Epithelial cell of proximal tubule (primary cell): ENCODE measurements at regions not wholly inside any gene's neighbourhood (a gene's known extent, or its start where the extent isn't known, plus 50 kb on each side); places are given as distances from the start of the nearest gene placed in this dataset.

ENCODE experiments used
- DNase-seq: peaks from one replicate; pipeline ENCODE4 v3.0.0-alpha.2; 2011; ENCODE audit warnings: low read depth
- H3K4me3 ChIP-seq: 2 replicates; pipeline ENCODE4 v1.5.1; 2011; ENCODE audit warnings: low read depth, mild to moderate bottlenecking, low read length
- TF ChIP-seq, protein P1 (sequence below): conservative IDR thresholded peaks from 2 replicates; pipeline ENCODE4 v1.5.1; 2012; ENCODE audit warnings: low read depth, mild to moderate bottlenecking, low read length

GRCh38 chr10:3429676-3430075, 257.1 kb upstream of the PITRM1 start:
- TF ChIP-seq, protein P1, sequence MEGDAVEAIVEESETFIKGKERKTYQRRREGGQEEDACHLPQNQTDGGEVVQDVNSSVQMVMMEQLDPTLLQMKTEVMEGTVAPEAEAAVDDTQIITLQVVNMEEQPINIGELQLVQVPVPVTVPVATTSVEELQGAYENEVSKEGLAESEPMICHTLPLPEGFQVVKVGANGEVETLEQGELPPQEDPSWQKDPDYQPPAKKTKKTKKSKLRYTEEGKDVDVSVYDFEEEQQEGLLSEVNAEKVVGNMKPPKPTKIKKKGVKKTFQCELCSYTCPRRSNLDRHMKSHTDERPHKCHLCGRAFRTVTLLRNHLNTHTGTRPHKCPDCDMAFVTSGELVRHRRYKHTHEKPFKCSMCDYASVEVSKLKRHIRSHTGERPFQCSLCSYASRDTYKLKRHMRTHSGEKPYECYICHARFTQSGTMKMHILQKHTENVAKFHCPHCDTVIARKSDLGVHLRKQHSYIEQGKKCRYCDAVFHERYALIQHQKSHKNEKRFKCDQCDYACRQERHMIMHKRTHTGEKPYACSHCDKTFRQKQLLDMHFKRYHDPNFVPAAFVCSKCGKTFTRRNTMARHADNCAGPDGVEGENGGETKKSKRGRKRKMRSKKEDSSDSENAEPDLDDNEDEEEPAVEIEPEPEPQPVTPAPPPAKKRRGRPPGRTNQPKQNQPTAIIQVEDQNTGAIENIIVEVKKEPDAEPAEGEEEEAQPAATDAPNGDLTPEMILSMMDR, result no peak
- H3K4me3 ChIP-seq, result no peak overlapping the region
- no peak for DNase-seq

GRCh38 chr10:3428826-3429225, 256.2 kb upstream of the PITRM1 start:
- DNase-seq, result no peak
- TF ChIP-seq, protein P1, result no peak
- H3K4me3 ChIP-seq, result no peak overlapping the region

DNA sequence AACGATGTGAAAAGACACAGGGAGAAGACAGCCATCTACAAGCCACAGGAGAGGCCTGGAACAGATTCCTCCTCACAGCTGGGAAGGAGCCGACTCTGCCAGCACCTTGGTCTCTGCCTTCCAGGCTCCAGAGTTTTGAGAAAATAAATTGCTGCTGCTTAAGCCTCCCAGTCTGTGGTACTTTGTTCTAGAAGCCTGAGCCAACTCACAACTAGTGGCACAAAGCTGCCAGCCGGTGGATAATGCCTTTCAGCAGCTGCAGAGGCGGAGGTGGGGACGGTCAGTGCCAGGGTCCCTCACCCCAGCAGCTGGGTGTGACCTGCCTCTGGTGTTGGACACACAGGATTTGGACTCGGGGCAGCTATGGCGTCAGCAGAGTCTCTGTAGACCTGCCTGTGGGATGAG, 255.4 kb upstream of the PITRM1 start:
- DNase-seq, result no peak
- no peak overlapping the region for H3K4me3 ChIP-seq
- TF ChIP-seq, protein P1, result no peak

DNA sequence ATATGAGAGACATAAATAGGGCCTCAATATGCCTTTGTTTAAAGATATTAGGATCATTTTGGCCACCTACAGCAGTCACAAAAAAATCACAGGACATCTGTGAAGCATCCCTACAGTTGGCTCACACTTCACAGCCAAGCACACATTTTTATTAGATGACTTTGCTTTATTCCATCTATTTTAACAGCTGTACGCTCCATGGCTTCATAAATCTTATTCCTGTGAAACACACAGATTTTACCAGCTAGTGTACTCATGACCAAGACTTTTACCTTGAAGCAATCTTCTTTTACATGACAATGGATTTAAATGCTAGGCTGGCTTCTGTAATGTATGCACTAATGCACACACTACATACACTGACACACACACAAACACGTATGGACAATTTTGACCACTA, 254.8 kb upstream of the PITRM1 start:
- no peak overlapping the region for H3K4me3 ChIP-seq
- TF ChIP-seq, protein P1, result no peak

GRCh38 chr10:3426190-3426845, 253.7 kb upstream of the PITRM1 start:
- peak; percentile 76 for DNase-seq
- H3K4me3 ChIP-seq, result no peak overlapping the region
- TF ChIP-seq, protein P1, result no peak

More for the DNA sequence above, 254.8 kb upstream of the PITRM1 start:
- DNase-seq, result no peak

GRCh38 chr10:3425716-3426115, 253.1 kb upstream of the PITRM1 start:
- TF ChIP-seq, protein P1, result no peak
- DNase-seq, result no peak
- H3K4me3 ChIP-seq, result no peak overlapping the region

DNA sequence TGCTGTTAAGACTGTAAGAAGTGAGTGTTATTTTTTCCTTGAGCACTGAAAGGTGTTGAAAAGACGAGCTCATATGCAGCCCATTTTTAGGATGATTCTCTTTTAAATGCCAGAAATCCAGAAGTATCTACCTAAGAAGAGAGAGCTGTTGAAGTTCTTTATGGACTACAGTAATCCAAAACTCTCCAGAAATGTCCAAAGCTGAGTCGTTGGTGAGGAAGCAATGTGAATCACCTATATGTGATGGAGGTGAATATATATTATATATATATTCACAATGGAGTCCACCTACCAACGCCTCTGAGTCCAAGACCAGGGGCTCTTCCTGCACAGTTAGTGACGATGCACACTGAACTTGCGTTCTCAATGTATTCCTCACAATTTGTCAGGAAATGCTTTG, 252.7 kb upstream of the PITRM1 start:
- no peak overlapping the region for H3K4me3 ChIP-seq
- DNase-seq, result no peak
- TF ChIP-seq, protein P1, result no peak
